A549 (cell line): ENCODE measurements at regions not wholly inside any gene's neighbourhood (a gene's known extent, or its start where the extent isn't known, plus 50 kb on each side); places are given as distances from the start of the nearest gene placed in this dataset.

Source experiments
- TF ChIP-seq, protein P1 (sequence below): fragments of >200 bp; sonication (Bioruptor Twin); formaldehyde crosslinking; IDR thresholded peaks from 2 replicates; pipeline ENCODE4 v1.6.1; 2016
- TF ChIP-seq, protein P2 (sequence below): fragments of >200 bp; sonication (Bioruptor Twin); formaldehyde crosslinking; IDR thresholded peaks from 3 replicates; pipeline ENCODE4 v1.5.1; 2016

DNA sequence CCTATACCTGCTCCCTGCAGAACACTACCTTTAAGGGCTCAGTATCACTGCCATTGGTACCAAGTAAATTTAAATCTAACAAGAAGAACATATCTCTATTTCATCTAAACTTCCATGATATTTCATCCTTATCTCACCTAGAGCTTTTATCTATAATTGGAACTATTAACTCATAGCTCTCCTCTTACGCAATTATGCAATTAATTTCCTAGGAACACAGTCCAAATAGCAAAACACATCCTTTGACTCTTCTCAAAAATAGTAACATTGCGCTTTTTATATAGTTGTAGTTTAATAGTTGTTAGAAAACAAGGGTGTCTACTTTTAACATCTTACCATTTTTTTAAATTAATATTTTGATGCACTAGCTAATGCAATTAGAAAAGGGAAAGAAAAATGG, 986.8 kb upstream of the SLC35B3 start:
- TF ChIP-seq, protein P1, sequence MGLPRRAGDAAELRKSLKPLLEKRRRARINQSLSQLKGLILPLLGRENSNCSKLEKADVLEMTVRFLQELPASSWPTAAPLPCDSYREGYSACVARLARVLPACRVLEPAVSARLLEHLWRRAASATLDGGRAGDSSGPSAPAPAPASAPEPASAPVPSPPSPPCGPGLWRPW: no peak
- TF ChIP-seq, protein P2, sequence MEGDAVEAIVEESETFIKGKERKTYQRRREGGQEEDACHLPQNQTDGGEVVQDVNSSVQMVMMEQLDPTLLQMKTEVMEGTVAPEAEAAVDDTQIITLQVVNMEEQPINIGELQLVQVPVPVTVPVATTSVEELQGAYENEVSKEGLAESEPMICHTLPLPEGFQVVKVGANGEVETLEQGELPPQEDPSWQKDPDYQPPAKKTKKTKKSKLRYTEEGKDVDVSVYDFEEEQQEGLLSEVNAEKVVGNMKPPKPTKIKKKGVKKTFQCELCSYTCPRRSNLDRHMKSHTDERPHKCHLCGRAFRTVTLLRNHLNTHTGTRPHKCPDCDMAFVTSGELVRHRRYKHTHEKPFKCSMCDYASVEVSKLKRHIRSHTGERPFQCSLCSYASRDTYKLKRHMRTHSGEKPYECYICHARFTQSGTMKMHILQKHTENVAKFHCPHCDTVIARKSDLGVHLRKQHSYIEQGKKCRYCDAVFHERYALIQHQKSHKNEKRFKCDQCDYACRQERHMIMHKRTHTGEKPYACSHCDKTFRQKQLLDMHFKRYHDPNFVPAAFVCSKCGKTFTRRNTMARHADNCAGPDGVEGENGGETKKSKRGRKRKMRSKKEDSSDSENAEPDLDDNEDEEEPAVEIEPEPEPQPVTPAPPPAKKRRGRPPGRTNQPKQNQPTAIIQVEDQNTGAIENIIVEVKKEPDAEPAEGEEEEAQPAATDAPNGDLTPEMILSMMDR: no peak
